A549 (cell line): ENCODE measurements at regions not wholly inside any gene's neighbourhood (a gene's known extent, or its start where the extent isn't known, plus 50 kb on each side); places are given as distances from the start of the nearest gene placed in this dataset.

Experiments used
- ATAC-seq, 2 experiments: fragments of 200-7000 bp in 1 of 2; fragments of >200 bp in 1 of 2; cut with Nextera tagmentation in 1 of 2; cut with Tn5 transposase in 1 of 2; 3 replicates each; pipeline versions ENCODE4 v1.8.0 to v1.9.1; 2018 to 2020; ENCODE audit warnings: mild to moderate bottlenecking in 1 of 2, moderate library complexity in 1 of 2
- CTCF ChIA-PET: fragments of 300-600 bp; sonication (Branson Sonifier 250); formaldehyde crosslinking; extraction: SDS; loops from one replicate; lab custom pipeline; 2021; ENCODE audit warnings: antibody characterized with exemption, inconsistent platforms; lab: Yijun Ruan, JAX
- POLR2A ChIA-PET: fragments of 350-600 bp; formaldehyde crosslinking; extraction: SDS; loops from one replicate; lab custom pipeline; 2021; ENCODE audit warnings: antibody characterized with exemption, inconsistent platforms; lab: Yijun Ruan, JAX
- DNase-seq, 2 experiments: peaks; one replicate each; pipeline versions ENCODE4 v3.0.0 to v3.0.0-alpha.2; 2011 to 2016; ENCODE audit warnings: low read depth in 1 of 2, low spot score in 1 of 2
- FAIRE-seq: peaks from 2 replicates; lab custom pipeline; 2011; peaks lifted over from hg19 to GRCh38; lab: Jason Lieb, UNC
- H3K27ac ChIP-seq, 2 experiments: fragments of >200 bp; sonication (Bioruptor Twin); formaldehyde crosslinking; 3 replicates each; pipeline ENCODE4 v1.5.1; 2016 to 2017
- H3K4me1 ChIP-seq: fragments of >200 bp; sonication (Bioruptor Twin); formaldehyde crosslinking; 3 replicates; pipeline ENCODE4 v1.6.1; 2016
- H3K4me2 ChIP-seq: fragments of >200 bp; sonication (Bioruptor Twin); formaldehyde crosslinking; 3 replicates; pipeline ENCODE4 v1.6.1; 2016
- H3K4me3 ChIP-seq: fragments of >200 bp; sonication (Bioruptor Twin); formaldehyde crosslinking; 3 replicates; pipeline ENCODE4 v1.5.1; 2016
- H3K9me3 ChIP-seq: fragments of >200 bp; sonication (Bioruptor Twin); formaldehyde crosslinking; 3 replicates; pipeline ENCODE4 v1.6.1; 2016
- ATOH8 ChIP-seq: fragments of 250-450 bp; sonication (Bioruptor Pico); IDR thresholded peaks from 2 replicates; pipeline ENCODE4 v1.5.0; 2020; ENCODE audit warnings: low read depth, mild to moderate bottlenecking, moderate library complexity
- BHLHE40 ChIP-seq: IDR thresholded peaks from 2 replicates; pipeline ENCODE4 v1.6.1; 2012; ENCODE audit warnings: low read depth, low read length, inconsistent platforms
- CTCF ChIP-seq: fragments of >200 bp; sonication (Bioruptor Twin); formaldehyde crosslinking; IDR thresholded peaks from 3 replicates; pipeline ENCODE4 v1.5.1; 2016
- EHMT2 ChIP-seq: fragments of 200-600 bp; sonication (generic); IDR thresholded peaks from 2 replicates; pipeline ENCODE4 v1.6.1; 2016; ENCODE audit warnings: antibody characterized with exemption, low read depth, mild to moderate bottlenecking, moderate library complexity
- EP300 ChIP-seq, 2 experiments: fragments of >200 bp; sonication (Bioruptor Twin); formaldehyde crosslinking; IDR thresholded peaks; 2 replicates in 1 of 2; 3 replicates in 1 of 2; pipeline ENCODE4 v1.6.1; 2016 to 2017
- FOSB ChIP-seq: fragments of 250-450 bp; sonication (Bioruptor Pico); IDR thresholded peaks from 2 replicates; pipeline ENCODE4 v1.5.0; 2020; ENCODE audit warnings: mild to moderate bottlenecking, moderate library complexity
- FOXS1 ChIP-seq: fragments of 250-450 bp; sonication (Bioruptor Pico); IDR thresholded peaks from 2 replicates; pipeline ENCODE4 v1.5.0; 2020; ENCODE audit warnings: mild to moderate bottlenecking, moderate library complexity
- HDAC2 ChIP-seq: fragments of 200-600 bp; sonication (generic); IDR thresholded peaks from 2 replicates; pipeline ENCODE4 v1.6.1; 2016
- HES2 ChIP-seq: fragments of >200 bp; sonication (Bioruptor Twin); formaldehyde crosslinking; IDR thresholded peaks from 2 replicates; pipeline ENCODE4 v1.6.1; 2016
- HMGXB4 ChIP-seq: fragments of 250-450 bp; sonication (Bioruptor Pico); IDR thresholded peaks from 2 replicates; pipeline ENCODE4 v1.5.0; 2021; ENCODE audit warnings: mild to moderate bottlenecking, moderate library complexity, borderline replicate concordance
- HOXA7 ChIP-seq: fragments of 250-450 bp; sonication (Bioruptor Pico); IDR thresholded peaks from 2 replicates; pipeline ENCODE4 v1.5.0; 2020; ENCODE audit warnings: mild to moderate bottlenecking, moderate library complexity
- HOXB13 ChIP-seq: fragments of 250-450 bp; sonication (Bioruptor Pico); IDR thresholded peaks from 2 replicates; pipeline ENCODE4 v1.5.0; 2020; ENCODE audit warnings: low read depth, mild to moderate bottlenecking, moderate library complexity
- KDM1A ChIP-seq: fragments of 200-600 bp; sonication (generic); IDR thresholded peaks from 2 replicates; pipeline ENCODE4 v1.6.1; 2016; ENCODE audit warnings: low read depth, mild to moderate bottlenecking
- MAFK ChIP-seq: fragments of 450-650 bp; IDR thresholded peaks from 2 replicates; pipeline ENCODE4 v1.6.1; 2014; ENCODE audit not compliant: partially characterized antibody
- MAZ ChIP-seq: fragments of 150-350 bp; IDR thresholded peaks from 2 replicates; pipeline ENCODE4 v1.6.1; 2014; ENCODE audit warnings: antibody characterized with exemption, low read depth, low read length, borderline replicate concordance
- MYC ChIP-seq: IDR thresholded peaks from 2 replicates; pipeline ENCODE4 v1.6.1; 2012; ENCODE audit warnings: mild to moderate bottlenecking, inconsistent platforms, low read length, improper control_type of control experiment, borderline replicate concordance
- NFE2L2 ChIP-seq: fragments of 150-350 bp; conservative IDR thresholded peaks from 2 replicates; pipeline ENCODE4 v1.6.1; 2014; ENCODE audit warnings: low read length
- PBX3 ChIP-seq: IDR thresholded peaks from 2 replicates; pipeline ENCODE4 v1.6.1; 2012
- PHF8 ChIP-seq: fragments of 200-600 bp; sonication (generic); IDR thresholded peaks from 2 replicates; pipeline ENCODE4 v1.6.1; 2016; ENCODE audit warnings: low read depth, mild to moderate bottlenecking, antibody characterized with exemption, moderate library complexity, borderline replicate concordance
- POLR2A ChIP-seq: IDR thresholded peaks from 2 replicates; pipeline ENCODE4 v1.6.1; 2012; ENCODE audit warnings: mild to moderate bottlenecking, low read length
- RARB ChIP-seq: fragments of 250-450 bp; sonication (Bioruptor Pico); IDR thresholded peaks from 2 replicates; pipeline ENCODE4 v1.8.0; 2021; ENCODE audit warnings: mild to moderate bottlenecking, moderate library complexity
- RCOR1 ChIP-seq: fragments of 150-350 bp; IDR thresholded peaks from 2 replicates; pipeline ENCODE4 v1.6.1; 2014; ENCODE audit warnings: antibody characterized with exemption, low read length, low read depth
- SMC3 ChIP-seq: fragments of >200 bp; sonication (Bioruptor Twin); formaldehyde crosslinking; IDR thresholded peaks from 3 replicates; pipeline ENCODE4 v1.6.1; 2018; ENCODE audit warnings: inconsistent platforms
- TP53 ChIP-seq: fragments of 250-450 bp; sonication (Bioruptor Pico); IDR thresholded peaks from 2 replicates; pipeline ENCODE4 v1.5.0; 2021; ENCODE audit warnings: mild to moderate bottlenecking, moderate library complexity
- USF2 ChIP-seq: fragments of 450-650 bp; IDR thresholded peaks from 2 replicates; pipeline ENCODE4 v1.6.1; 2014; ENCODE audit warnings: antibody characterized with exemption
- ZC3H11A ChIP-seq: fragments of 450-650 bp; IDR thresholded peaks from 2 replicates; pipeline ENCODE4 v1.6.1; 2014; ENCODE audit warnings: antibody characterized with exemption, mild to moderate bottlenecking
- ZNF302 ChIP-seq: fragments of 250-450 bp; sonication (Bioruptor Pico); IDR thresholded peaks from 2 replicates; pipeline ENCODE4 v1.9.0; 2021; ENCODE audit warnings: inconsistent platforms, mild to moderate bottlenecking, moderate library complexity
- ZSCAN20 ChIP-seq: fragments of 250-450 bp; sonication (Bioruptor Pico); IDR thresholded peaks from 2 replicates; pipeline ENCODE4 v1.8.0; 2022; ENCODE audit warnings: mild to moderate bottlenecking, moderate library complexity
- WGBS: methylation state at CpG from one replicate; pipeline ENCODE4 v1.1.6; 2017; ENCODE audit errors: missing lambda C conversion rate; 5-methylcytosine and 5-hydroxymethylcytosine counted together

- ATAC-seq = no peak
- Histone ChIP-seq H3K4me2 (no peak overlapping the region), H3K4me3 (no peak overlapping the region), H3K27ac (no peak overlapping the region), H3K4me1 (no peaks in the 10 kb centered on the region), H3K9me3 (peaks cover 19% of the 10 kb centered on the region)
- WGBS = 38% methylated on average over 24 of the region's 24 CpGs
- no peak for FAIRE-seq
- no peak for DNase-seq
- POLR2A ChIA-PET = no interaction called here
- TF ChIP-seq POLR2A (no peak), FOSB (CRISPR knock-in tag) (no peak), MAZ (no peak), ATOH8 (CRISPR knock-in tag) (no peak), FOXS1 (no peak), HOXA7 (no peak), HOXB13 (CRISPR knock-in tag) (no peak), TP53 (CRISPR knock-in tag) (no peak), CTCF (no peak), MYC (no peak), ZNF302 (CRISPR knock-in tag) (no peak), USF2 (no peak), SMC3 (no peak), RARB (no peak)
- CTCF ChIA-PET = interaction anchor here (0.6 to 1.2 kb wide), 2 partner anchors 179 to 288 kb away, joined by 3 read pairs; no protein-coding TSS in a partner anchor
Measured at GRCh38 chr7:4343272-4344247, 338.5 kb upstream of the FOXK1 start.

- FAIRE-seq (no peak), ATAC-seq (no peak), DNase-seq (no peak)
- no peaks in the 10 kb centered on the region for H3K4me1 ChIP-seq
- 6% methylated on average over 5 of the region's 5 CpGs for WGBS
- no peak overlapping the region for H3K4me2 ChIP-seq
- H3K9me3 ChIP-seq = peaks cover 19% of the 10 kb centered on the region
- H3K4me3 ChIP-seq = no peak overlapping the region
- H3K27ac ChIP-seq = no peak overlapping the region
- ChIA-PET CTCF (no interaction called here), POLR2A (no interaction called here)
- TF ChIP-seq EHMT2 (no peak), MAFK (no peak), HOXA7 (no peak), HDAC2 (no peak), ZSCAN20 (no peak), PHF8 (no peak), FOSB (CRISPR knock-in tag) (no peak), RCOR1 (no peak), EP300 (IDR thresholded peaks at IDR 0.05) (no peak), USF2 (no peak), KDM1A (no peak), ZC3H11A (no peak), MYC (no peak), NFE2L2 (no peak), PBX3 (no peak), HES2 (no peak), HMGXB4 (no peak), BHLHE40 (no peak)
Measured at GRCh38 chr7:4345004-4345403, 337.1 kb upstream of the FOXK1 start.
